ENCODE measurements at regions not wholly inside any gene's neighbourhood (a gene's known extent, or its start where the extent isn't known, plus 50 kb on each side); places are given as distances from the start of the nearest gene placed in this dataset.

DNA sequence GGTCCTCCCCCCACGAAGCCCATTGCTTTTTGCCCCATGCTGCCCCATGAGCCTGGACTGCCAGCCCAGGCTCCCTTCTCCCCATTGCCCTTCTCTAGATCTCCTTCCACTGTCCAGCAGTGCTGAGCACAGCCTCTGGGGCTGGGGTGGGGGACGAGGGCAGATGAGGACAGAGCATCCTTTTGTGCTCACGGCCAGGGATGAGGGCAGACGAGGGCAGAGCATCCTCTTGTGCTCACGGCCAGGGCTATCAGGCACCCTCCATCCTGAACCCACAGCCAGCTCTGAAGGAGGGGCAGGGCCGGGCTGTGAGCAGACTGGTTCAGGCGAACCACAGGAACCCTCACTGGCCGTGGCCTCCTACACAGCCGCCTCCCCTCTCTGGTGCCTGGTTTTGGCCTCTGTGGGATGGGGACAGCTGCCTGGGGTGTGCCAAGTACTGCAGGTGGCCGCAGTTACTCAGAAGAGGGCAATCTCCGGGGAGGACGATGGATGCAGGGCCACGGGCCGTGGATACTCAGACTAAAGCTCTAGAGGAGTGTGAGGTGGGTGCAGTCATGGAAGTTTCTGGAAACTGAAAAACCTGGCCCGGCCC, 1258.8 kb downstream of the BRD1 start:
- TF ChIP-seq, protein P1, sequence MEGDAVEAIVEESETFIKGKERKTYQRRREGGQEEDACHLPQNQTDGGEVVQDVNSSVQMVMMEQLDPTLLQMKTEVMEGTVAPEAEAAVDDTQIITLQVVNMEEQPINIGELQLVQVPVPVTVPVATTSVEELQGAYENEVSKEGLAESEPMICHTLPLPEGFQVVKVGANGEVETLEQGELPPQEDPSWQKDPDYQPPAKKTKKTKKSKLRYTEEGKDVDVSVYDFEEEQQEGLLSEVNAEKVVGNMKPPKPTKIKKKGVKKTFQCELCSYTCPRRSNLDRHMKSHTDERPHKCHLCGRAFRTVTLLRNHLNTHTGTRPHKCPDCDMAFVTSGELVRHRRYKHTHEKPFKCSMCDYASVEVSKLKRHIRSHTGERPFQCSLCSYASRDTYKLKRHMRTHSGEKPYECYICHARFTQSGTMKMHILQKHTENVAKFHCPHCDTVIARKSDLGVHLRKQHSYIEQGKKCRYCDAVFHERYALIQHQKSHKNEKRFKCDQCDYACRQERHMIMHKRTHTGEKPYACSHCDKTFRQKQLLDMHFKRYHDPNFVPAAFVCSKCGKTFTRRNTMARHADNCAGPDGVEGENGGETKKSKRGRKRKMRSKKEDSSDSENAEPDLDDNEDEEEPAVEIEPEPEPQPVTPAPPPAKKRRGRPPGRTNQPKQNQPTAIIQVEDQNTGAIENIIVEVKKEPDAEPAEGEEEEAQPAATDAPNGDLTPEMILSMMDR (IDR thresholded peaks at IDR 0.05; ENCODE audit: control insufficient read depth, extremely low read depth, insufficient read depth), result no peak
- DNase-seq (ENCODE audit: low read depth), result no peak
- H3K4me3 ChIP-seq (ENCODE audit: low read depth, low read length), result no peak overlapping the region

DNA sequence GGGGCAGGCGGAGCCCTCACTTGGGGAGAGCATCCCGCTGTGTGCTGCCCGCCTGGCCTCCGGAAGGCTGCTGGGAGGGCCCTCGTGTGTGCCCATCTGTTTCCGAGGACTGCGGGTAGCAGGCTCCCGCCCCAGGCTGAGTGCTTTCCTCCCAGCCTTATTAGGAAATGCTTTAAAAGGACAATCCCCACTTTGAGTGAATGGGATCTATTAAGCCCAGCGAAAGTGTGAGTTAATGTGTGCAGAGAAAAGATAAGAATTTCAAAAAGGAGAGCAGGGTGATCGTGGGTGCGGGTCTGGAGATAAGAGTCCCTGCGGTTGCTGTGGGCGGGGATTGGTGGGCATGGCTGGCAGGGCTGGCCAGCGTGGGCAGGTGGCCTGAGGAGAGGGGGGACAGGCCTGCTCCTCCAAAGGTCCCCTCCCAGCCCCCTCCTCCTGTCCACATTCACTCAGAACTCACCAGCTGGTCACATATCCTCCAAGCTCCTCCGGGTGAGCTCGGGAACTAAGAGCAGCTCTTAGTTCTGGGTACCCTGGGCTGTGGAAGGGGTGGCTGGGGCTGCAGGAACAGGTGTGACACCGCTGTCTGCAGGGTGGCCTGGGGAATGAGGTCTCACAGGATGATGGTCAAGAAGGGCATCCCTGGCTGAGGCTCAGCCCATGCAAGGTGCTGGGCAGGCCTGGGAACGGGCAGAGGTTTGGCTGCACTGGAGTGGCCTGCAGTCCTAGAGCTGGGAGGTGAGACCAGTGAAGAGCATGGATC, 1260.3 kb downstream of the BRD1 start:
- H3K4me3 ChIP-seq (ENCODE audit: low read depth, low read length), result no peak overlapping the region
- TF ChIP-seq, protein P1 (IDR thresholded peaks at IDR 0.05; ENCODE audit: control insufficient read depth, extremely low read depth, insufficient read depth), result no peak
- no peak for DNase-seq (ENCODE audit: low read depth)

DNA sequence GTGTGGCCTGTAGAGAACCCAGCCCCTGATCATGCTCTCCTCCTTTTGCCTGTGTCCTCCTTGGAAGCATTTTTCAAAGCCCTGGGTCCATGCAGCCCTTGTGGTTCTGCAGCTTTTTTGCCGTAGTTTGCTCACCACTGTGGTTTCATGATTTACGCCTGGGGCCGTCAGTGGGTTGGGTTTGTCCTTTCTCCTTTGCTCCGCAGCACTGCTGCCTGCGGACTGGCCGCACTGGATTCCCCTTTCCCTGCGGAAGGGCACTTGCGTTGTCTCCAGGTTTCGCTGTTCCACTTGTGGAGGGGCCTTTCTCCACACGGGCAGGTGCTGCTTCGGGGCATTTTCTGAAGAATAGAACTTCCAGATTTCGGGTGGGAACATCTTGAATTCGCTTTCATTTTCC, 1260.9 kb downstream of the BRD1 start:
- no peak overlapping the region for H3K4me3 ChIP-seq (ENCODE audit: low read depth, low read length)
- no peak for DNase-seq (ENCODE audit: low read depth)
- TF ChIP-seq, protein P1 (IDR thresholded peaks at IDR 0.05; ENCODE audit: control insufficient read depth, extremely low read depth, insufficient read depth), result no peak

DNA sequence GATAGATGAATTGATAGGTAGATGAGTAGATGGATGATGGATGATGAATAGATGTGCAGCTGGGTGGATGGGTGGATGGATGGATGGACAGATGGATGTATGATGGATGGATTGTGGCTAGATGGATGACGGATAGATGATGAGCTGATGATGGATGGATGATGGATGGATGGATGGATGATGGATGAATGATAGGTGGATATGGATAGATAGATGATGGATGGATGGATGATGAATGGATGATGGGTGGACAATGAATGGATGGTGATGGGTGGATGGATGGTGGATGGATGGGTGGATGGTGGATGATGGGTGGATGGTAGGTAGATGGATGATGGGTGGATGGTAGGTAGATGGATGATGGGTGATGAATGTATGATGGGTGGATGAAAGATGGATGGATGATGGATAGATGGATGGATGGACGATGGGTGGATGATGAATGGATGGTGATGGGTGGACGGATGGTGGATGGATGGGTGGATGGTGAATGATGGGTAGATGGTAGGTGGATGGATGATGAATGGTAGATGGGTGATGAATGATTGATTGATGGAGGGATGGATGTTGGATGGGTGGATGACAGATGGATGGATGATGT, 1261.7 kb downstream of the BRD1 start:
- TF ChIP-seq, protein P1 (IDR thresholded peaks at IDR 0.05; ENCODE audit: control insufficient read depth, extremely low read depth, insufficient read depth), result no peak
- H3K4me3 ChIP-seq (ENCODE audit: low read depth, low read length), result no peak overlapping the region
- no peak for DNase-seq (ENCODE audit: low read depth)

DNA sequence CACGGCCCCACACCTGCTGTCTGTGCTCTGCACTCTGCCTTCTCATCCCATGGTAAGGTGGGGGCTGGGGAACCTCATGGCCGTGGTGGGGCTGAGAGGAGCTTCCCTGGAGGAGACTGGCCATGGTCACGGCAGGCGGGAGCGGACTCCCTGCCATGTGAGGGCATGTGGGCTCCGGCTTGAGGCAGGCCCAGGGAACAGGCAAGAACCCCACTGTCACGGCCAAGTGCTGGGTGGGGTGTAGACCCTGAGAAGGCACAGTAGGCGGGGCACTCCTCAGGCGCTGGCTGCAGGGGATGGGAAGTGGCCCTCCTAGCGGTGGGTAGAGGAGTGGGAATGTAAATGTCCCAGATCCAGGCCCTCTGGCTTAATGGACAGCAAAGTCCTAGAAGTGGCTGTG, 1262.7 kb downstream of the BRD1 start:
- DNase-seq (ENCODE audit: low read depth), result no peak
- TF ChIP-seq, protein P1 (IDR thresholded peaks at IDR 0.05; ENCODE audit: control insufficient read depth, extremely low read depth, insufficient read depth), result no peak

DNA sequence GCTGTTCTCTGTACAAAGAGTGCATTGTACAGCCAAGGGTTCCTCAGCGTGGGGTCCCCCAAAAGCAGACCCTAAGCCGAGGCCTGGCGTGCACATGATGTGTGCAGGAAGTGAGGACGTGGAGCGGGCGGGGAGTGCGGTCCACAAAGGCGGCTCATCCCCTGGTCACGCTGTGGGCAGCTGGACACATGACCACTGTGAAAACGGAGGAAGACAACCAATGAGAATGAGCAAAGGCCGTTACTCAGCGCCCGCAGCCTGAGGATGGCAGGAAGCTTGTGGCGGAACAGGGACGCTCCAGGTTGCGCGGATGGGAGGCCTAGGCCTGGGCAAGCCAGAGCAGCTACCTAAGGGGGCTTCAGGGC, 1263.7 kb downstream of the BRD1 start:
- TF ChIP-seq, protein P1 (IDR thresholded peaks at IDR 0.05; ENCODE audit: control insufficient read depth, extremely low read depth, insufficient read depth), result no peak
- no peak overlapping the region for H3K4me3 ChIP-seq (ENCODE audit: low read depth, low read length)
- DNase-seq (ENCODE audit: low read depth), result no peak

More for the DNA sequence above, 1262.7 kb downstream of the BRD1 start:
- H3K4me3 ChIP-seq (ENCODE audit: low read depth, low read length), result no peak overlapping the region
